HG02981 (cell line): ENCODE measurements at regions not wholly inside any gene's neighbourhood (a gene's known extent, or its start where the extent isn't known, plus 50 kb on each side); places are given as distances from the start of the nearest gene placed in this dataset.

Source experiments
- ATAC-seq: cut with Tn5 transposase; IDR thresholded peaks from one replicate; pipeline ENCODE4 v1.9.1; 2021; ENCODE audit warnings: mild to moderate bottlenecking, moderate library complexity; ENCODE audit not compliant: unreplicated experiment

DNA sequence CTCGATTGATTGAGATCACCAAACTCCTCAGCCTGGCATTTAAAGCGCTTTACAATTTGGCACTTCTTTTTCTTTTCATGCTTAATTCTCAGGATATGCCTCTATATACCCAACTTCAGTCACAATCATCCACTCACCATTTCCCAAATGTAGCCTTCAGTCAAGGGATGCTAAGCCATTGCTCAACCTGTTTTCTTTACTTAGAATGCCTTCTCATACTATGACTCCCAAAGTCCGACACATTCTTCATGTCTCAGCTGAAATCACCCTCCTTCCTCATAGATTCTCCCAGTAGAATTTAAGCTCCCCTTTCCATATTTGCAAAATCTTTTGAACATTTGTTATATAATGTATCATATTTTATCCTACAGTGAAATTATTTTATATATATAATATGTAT lies 467.0 kb downstream of the LRIG3 start:
- ATAC-seq = no peak

DNA sequence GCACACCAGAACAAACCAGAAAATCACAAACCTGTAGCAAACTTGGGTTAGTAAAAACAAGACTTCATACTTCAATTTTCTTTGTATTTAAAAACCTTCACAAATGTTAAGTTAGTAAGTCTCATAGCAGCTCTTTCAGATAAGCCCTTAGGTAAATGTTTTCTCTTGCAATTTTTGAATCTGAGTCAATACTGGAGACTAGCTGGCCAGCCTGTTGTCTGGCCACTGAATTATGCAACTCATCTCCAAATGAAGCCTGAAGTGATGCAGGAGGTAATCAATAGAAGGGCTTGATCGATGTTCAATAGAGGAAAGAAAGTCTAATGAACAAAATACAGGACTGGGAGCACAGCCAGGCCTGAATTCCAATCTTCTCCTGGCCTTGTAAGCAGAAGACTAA lies 465.2 kb downstream of the LRIG3 start:
- no peak for ATAC-seq

DNA sequence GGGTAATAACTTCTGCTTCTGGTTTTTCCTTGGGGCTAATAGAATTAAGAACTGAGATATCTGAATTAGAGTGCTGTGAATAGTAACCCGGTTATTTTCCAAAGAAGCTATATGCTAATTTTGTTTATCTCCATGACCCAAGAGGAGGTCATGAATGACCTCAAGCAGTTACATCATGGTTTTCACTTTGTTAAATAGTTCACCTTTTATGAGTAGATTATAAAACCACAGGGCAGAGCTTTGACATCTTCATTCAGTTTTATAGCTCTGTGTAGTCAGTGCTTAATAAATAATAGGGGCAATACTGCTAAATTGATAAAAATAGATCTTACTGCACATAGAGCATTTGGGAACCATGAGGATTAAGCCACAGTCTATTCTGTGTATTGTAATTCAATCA lies 462.2 kb downstream of the LRIG3 start:
- ATAC-seq = no peak

DNA sequence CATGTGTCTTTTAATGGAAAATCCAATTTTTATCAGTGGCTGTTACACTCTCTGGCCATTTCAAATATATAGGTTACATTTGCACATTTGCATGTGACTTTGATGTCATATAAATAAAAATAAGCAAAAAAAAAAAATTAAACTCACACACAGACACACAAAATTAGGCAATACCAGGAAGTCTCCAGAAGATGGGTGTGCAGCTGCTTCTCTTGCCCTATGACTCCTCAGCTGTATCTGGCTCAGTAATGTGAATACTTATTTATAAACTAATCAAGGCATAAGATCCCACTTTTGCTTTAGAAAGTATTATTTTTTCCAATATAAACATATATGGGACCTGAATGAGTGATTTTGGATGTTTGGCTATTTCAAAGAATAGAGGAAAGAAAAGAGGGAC lies 461.1 kb downstream of the LRIG3 start:
- ATAC-seq = no peak

DNA sequence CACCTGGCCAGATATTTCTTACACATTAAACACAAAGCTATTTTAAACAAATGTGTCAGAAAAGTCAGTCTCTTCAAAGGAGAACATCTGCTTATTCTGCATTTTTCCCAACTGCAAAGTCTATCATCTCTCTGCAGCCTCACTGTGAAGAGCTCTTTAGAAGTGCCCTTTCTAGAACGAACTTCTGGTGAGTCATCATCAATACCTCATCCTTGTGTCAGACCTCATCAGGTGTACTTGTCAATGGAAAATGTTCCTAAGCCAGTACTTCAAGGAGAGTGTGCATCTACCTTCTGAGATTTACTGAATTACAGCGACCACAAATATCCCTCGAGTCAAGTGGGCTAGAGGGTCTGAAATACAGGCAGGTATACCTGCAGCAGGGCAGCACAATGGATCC lies 457.3 kb downstream of the LRIG3 start:
- no peak for ATAC-seq

DNA sequence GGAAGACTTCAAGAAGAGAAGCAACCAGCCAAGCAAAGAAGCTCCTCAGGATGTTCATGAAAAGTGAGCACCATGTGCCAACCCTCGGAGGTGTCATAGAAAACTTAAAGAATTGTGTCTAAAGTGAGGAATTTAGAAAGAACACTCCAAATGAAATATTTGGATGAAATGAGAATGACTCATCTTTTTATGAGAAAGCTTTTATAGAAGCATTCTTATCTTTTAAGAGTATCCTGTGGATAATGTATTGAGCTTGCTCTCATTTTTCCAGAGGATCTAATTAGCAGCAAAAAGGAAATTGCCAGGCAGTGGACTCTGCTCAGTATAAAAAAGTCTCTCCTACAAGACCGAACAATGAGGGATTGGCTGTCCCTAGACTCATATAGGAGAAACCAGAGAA lies 454.9 kb downstream of the LRIG3 start:
- no peak for ATAC-seq

DNA sequence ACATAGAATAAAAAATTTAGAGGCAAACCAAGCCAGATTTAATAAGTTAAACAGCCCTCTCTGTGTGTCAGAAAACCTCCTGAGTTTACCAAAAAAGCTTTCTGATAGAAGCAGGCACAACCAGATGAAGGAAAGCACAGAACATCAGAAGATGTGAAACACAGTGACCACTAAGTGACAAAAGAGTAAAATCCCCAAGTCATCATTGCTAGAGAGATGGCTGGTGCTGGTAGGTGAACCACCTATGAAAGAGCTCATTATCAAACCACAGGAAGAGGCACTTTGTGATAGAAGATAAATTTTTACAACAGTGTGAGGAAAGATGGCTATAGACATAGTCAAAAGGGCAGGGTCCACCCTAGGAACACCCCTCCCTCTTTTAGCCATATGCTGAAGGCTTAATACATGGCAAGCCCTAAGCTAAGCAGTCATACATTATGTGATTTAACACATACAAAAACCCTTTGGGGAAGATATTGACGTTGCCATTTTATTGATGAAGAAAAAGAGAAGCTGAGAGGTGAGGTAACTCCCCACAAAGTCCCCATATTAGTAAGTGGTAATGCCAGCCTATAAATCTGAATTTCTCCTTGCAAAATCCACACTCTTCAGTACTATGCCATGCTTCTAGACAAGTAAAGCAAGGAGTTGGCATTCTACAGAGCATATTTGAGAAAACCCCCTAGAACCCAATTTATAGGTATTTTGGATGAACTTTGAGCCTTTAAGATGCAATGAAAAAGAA lies 449.9 kb downstream of the LRIG3 start:
- ATAC-seq = no peak

DNA sequence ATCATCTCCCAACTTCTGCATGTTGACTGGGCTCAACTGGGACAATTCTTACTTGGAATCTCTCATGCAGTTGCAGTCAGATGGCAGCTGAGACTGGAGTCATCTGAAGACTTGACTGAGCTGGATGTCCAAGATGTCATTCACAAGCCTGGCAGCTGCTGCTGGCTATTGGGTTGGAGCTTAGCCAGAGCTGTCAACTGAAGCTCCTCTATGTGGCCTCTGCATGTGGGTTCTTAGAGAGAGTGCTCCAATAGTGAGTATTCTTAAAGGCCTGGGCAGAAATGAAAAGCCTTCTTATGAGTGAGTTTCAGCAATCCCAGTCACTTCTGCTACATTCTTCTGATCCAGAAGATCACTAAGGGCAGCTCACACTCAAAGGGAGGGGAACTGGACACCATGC lies 440.9 kb downstream of the LRIG3 start:
- no peak for ATAC-seq

DNA sequence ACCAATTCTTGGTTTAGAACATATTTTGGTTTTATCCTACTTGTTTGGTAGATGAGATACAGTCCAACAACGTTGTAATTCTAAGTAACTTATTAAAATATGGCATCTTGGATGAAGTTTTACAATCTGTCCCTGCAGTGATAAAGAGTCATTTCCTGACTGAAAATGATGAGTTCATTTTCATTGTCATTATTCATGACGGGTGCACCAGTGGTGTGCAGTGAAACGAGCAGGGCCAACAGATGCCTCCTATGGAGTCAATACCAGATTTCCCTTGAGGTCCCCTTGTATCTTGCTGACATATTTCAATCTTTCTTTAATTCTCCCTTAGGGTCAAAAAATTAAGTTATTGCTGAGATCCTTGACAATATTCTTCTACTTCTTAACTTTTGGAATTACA lies 438.5 kb downstream of the LRIG3 start:
- ATAC-seq = no peak

DNA sequence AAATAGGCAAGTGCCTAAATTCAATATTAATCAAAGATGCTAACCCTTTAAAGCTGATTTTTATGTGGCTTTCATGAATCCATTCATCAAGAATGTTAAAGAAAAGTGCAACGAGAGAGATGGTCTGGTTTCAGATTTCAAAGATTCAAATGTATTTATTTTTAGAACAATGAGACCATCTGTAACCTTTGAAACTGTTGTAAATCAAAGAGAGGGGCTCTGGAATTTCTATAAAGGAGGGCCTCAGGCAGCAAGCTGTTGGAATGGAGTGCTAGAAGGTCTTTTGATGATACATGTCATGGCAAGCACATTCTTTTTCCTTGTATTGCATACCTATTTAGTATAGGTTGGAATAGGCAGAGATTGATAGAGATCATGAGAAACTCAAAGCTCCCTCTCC lies 433.0 kb downstream of the LRIG3 start:
- no peak for ATAC-seq

DNA sequence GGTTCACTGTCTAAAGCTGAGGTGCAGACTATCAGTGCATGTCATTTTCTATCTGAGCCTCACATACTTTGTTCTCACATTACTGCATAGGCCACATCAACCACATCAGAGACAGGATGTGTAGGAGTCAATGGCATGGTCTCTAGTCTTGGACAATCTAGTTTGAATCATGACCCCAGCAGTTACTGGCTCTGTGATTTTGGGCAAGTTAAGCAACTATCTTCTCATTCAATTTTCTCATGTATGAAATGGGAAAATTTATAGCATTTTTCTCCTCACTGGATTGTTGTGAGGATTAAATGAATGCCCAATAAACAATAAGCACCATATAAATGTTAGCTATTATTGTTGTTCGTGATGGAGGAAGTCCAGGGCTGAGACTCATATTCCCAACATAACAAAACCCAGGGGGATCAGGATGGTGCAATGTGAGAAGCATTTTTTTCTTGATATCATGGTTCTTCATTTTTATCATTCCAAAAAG lies 432.6 kb downstream of the LRIG3 start:
- no peak for ATAC-seq

DNA sequence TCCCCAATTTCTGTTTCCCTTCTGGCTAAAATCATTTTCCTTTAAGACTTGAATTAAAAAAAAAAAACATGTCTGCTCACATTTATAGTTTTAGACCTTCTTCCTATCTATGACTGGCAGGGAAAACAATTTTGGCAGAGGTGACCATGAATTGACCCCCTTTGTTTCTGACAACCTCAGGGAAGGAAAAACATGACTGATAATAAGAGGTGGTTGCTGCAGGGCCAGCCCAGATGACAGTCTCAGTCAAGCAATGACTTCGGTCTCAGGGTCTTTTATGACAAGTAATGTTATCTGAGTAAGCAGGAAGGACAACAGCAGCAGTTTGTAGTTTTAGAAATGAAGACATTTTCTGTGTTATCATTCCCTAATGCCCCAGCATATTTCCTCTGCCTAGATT lies 430.9 kb downstream of the LRIG3 start:
- no peak for ATAC-seq

DNA sequence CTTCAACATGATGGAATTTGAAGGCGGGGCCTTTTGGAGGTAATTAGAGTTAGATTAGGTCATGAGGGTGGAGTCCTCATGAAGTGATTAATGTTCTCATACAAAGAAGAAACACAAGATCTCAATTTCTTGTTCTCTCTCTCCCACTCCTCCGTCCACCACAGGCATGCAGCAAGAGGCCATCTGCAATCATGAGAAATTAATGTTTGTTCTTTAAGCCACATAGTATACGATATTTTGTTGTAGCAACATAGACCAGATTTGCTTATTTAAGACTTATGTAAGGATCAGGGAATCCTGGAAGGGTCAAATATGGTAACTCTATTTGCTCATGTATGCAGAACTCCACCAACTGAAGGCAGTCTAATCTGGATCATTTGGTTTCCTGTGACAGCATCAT lies 429.0 kb downstream of the LRIG3 start:
- ATAC-seq = no peak

DNA sequence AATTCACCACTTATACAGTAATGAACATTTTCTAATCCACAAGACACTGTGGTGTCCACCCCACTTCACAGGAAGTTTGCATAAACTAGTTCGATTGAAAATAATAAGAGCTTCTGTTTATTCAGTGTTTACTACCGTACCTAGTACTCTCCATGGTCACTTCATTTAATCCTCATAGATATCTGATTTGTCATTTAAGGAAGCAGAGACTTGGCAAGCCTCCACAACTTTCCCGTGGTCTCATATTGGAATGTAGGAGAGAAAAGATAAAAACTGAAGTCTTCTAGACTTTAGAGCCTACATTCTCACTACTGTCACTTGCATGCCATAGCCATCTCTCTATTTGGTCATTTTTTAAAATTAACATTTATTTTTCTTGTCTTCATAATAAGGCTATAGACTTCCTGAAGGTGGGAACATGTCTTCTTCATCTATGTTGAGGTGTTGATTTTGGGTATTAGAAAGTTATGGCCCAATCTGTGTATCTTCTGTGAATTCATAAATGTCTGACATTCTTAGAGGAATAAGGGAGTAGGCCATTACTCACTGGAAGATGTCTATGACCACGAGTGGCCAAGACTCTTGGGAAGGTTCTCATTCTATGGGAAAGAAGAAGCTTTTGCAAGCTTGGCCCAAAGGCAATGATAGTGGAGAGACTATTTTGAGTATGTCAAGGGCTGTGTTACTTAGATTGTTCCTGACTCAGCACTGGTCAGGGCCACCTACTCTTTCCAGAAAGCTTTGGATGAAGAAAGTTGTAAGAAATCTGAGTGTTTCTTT lies 423.7 kb downstream of the LRIG3 start:
- no peak for ATAC-seq

DNA sequence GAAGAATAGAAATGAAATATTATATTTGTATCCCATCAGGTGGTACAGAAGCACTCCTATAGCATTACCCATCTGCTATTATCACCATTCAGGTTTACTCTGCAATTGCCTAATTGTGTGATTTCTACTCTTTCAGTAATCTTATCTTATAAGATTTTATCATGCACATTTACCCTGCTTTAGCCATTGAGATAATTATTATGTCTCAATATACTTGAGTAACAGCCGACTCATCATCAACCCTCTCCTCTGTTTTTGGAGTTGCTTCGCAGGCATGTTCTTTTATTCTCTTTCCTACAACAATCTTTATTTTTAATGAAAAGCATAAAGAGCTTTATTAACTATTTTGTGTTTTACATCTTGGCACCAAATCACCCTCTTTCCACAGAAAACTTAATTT lies 419.9 kb downstream of the LRIG3 start:
- no peak for ATAC-seq

DNA sequence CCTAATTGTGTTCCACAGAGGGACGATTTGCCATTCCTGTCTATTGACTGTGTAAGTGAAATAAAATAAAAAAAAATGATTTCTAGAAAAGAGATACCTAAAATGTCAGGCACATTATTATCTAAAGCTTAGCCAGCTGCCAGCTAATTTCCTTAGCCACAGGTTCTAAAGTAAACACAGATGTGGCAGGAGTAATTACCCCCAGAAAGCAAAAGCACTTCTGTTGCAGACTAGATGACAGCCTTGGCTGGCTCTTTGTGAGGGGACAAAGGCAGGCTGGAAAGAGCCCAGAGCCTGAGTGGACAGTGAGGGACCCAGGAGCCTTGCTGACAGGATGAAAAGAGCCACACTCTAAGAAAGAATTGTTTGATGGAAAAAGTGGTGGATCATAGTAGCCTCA lies 418.1 kb downstream of the LRIG3 start:
- ATAC-seq = no peak

DNA sequence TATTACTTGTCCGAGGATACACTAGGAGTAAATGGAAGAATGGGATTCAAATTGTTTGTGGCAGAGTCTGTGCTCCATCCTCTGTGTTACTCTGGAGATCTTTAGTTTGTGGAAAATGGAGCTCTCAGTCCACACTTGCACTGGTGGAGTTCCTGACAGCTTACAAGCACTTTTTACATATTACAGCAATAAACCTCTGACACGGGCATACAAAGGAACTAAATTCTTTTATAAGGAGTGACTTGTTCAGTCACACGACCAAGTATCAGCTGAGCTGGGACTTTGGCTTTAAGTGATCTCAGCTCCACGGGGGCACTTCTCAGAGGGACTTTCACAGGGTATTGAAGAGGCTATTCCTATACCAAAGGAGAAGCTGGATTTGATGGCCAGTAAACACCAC lies 417.5 kb downstream of the LRIG3 start:
- no peak for ATAC-seq

DNA sequence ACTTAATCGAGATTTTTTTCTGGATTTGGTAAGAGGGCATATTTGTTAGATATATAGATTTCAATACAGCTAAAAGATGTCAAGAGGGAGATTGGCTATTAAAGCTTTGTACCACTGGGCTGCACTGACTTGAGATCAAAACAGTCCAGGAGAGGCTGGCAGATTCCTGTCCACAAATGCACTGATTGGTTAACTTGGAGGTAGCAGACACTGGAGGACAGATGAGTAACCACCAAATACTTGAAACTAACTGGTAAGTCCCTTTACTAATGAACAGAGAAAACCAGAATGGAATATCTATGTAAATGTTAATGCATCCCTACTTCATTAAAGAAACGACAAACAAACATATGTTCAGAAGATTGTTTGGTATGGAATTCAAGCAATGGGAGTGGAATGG lies 416.6 kb downstream of the LRIG3 start:
- no peak for ATAC-seq

DNA sequence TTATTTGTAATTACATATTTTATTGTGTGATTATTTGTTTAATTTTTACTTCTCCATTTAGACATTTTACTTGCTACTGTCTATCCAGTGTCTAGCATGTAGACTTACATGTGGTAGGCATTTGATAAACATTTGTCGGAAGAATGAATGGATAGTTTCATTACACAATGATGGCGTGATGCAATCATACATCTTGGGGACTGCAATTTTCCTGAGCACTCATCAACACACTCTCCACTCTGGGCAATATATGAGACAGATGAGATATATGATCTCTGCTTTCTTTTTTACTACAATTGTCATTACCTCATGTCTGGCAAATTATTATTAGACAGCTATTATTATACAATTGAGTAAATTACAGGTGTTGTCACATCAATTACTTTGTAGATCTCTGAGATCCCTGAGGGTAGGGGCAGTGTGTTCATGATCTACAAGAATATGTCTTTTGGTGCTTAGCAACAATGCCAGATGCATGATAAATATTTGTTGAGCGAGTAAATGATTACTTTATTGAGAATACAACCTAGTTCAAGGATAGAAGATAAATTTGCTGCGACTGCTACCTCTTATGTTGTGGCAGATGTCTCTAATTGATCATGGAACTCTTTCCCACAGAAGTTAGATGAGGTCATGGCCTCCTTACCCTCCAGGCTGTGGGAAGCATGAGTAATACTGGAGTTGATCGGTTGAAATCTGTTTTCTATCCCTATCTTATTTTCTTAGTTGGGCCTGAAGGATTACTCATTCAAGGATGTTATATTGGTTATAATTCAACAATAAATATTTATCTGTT lies 416.0 kb downstream of the LRIG3 start:
- ATAC-seq = no peak

DNA sequence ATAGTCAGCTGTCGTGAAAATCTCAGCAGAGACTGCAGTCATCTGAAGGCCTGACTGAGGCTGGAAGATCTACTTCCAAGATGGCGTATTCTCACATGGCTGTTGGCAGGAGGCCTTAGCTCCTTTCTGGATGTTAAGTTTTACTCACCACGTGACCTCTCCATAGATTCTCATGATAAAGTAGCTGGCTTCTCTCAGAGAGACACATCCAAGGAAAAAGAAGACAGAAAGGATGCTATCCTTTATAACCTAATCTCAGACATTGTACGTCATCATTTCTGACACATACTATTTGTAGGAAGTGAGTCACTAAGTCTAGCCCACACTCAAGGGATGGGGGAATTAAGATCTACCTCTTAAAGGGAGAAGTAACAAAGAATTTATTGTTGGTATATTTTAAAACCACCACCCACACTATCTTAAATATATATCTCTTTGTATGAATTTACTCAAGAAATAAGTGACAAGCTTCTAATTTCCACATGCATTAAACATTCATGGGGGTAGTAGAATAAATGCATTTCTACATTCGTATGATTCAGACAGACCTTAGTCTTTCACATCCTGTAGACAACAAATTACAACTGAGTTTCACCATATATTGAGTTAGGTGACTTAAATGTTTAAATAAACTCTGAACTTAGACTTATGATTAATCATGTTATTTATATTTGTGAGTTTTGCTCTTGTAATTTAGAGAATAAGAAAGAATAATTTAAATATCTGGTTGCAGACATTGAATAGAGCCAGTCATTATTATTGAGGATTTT lies 411.0 kb downstream of the LRIG3 start:
- ATAC-seq = no peak

DNA sequence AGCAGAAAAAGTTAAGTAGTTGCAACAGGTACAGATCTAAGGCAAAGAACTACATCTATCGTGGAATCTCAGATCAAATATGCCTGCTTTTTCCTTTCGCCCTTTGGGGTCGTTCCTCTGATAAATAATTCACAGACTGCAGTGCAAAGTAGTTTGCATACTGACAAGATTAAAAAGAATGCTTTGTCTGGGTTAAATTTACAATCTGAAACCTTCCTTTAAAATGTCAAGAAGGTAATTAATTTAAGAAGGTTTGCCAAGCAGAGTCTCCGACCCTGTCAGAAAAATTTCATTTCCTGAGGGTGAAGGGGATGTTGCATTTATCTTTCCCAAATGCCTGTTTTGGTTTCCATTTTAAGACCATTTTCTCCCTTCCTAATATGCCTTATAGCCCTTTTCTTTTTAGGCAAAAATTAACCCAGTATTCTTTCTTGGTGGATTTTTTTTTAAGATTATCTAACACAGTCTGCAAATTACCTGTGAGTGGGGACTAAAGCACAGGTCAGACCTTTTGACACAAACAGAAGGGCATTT lies 406.9 kb downstream of the LRIG3 start:
- ATAC-seq = no peak
